IMR-90 (cell line): ENCODE measurements at regions not wholly inside any gene's neighbourhood (a gene's known extent, or its start where the extent isn't known, plus 50 kb on each side); places are given as distances from the start of the nearest gene placed in this dataset.

Source experiments
- ATAC-seq: fragments of 200-7000 bp; cut with Tn5 transposase; 2 replicates; pipeline ENCODE4 v1.9.1; 2020; ENCODE audit warnings: low read depth, mild to moderate bottlenecking, moderate library complexity
- BruUV-seq: library from RNA; stranded (reverse); fragments of 400-500 nt; replicated peaks from 2 replicates; lab custom pipeline; 2021; lab: Mats Ljungman, UMichigan
- CTCF ChIA-PET: fragments of 300-600 bp; formaldehyde crosslinking; extraction: SDS; loops from one replicate; lab custom pipeline; 2021; ENCODE audit warnings: antibody characterized with exemption; lab: Yijun Ruan, JAX
- POLR2A ChIA-PET: fragments of 300-600 bp; sonication (Branson Sonifier 250); formaldehyde crosslinking; loops from one replicate; lab custom pipeline; 2022; ENCODE audit warnings: antibody characterized with exemption; ENCODE audit not compliant: unreplicated experiment; lab: Charles Lee
- DNase-seq: peaks from one replicate; pipeline ENCODE4 v3.0.0; 2013
- H2AFZ ChIP-seq: replicated peaks from 2 replicates; pipeline ENCODE3; 2013; ENCODE audit warnings: low read length, mild to moderate bottlenecking; ENCODE audit not compliant: poor library complexity
- H2AK5ac ChIP-seq: 2 replicates; pipeline ENCODE4 v1.6.1; 2013; ENCODE audit warnings: low read depth, low read length, inconsistent platforms
- H2AK9ac ChIP-seq: replicated peaks from 2 replicates; pipeline ENCODE3; 2013; ENCODE audit warnings: mild to moderate bottlenecking, low read depth, low read length, moderate library complexity; ENCODE audit not compliant: poor library complexity
- H2BK120ac ChIP-seq: 2 replicates; pipeline ENCODE4 v1.6.1; 2013; ENCODE audit warnings: low read depth, low read length, inconsistent platforms
- H2BK15ac ChIP-seq: 3 replicates; pipeline ENCODE4 v1.6.1; 2013; ENCODE audit warnings: low read depth, low read length, inconsistent platforms
- H2BK20ac ChIP-seq: 2 replicates; pipeline ENCODE4 v1.6.1; 2013; ENCODE audit warnings: low read depth, mild to moderate bottlenecking, inconsistent platforms, low read length, moderate library complexity
- H2BK5ac ChIP-seq: 2 replicates; pipeline ENCODE4 v1.6.1; 2013; ENCODE audit warnings: mild to moderate bottlenecking, low read depth, low read length, inconsistent platforms; ENCODE audit not compliant: poor library complexity, severe bottlenecking
- H3K14ac ChIP-seq: replicated peaks from 2 replicates; pipeline ENCODE4 v1.6.1; 2013; ENCODE audit warnings: low read depth, low read length, inconsistent platforms
- H3K18ac ChIP-seq: 2 replicates; pipeline ENCODE4 v1.6.1; 2013; ENCODE audit warnings: low read depth, low read length, control low read depth
- H3K23ac ChIP-seq: 2 replicates; pipeline ENCODE4 v1.6.1; 2013; ENCODE audit warnings: low read depth, low read length, inconsistent platforms
- H3K27ac ChIP-seq: 2 replicates; pipeline ENCODE4 v1.5.1; 2013; ENCODE audit warnings: mild to moderate bottlenecking, control low read depth, low read length; ENCODE audit not compliant: insufficient read depth
- H3K27me3 ChIP-seq: 2 replicates; pipeline ENCODE4 v1.6.1; 2013; ENCODE audit warnings: low read length; ENCODE audit not compliant: control insufficient read depth, insufficient read depth
- H3K36me3 ChIP-seq: 2 replicates; pipeline ENCODE4 v1.6.1; 2013; ENCODE audit warnings: low read length, mixed read lengths; ENCODE audit not compliant: control insufficient read depth, insufficient read depth
- H3K4ac ChIP-seq: 2 replicates; pipeline ENCODE4 v1.6.1; 2013; ENCODE audit warnings: low read depth, low read length, inconsistent platforms
- H3K4me1 ChIP-seq: 2 replicates; pipeline ENCODE4 v1.6.1; 2013; ENCODE audit warnings: low read length, mixed read lengths; ENCODE audit not compliant: control insufficient read depth, insufficient read depth
- H3K4me2 ChIP-seq: 2 replicates; pipeline ENCODE4 v1.6.1; 2013; ENCODE audit warnings: low read depth, mild to moderate bottlenecking, control low read depth, low read length, moderate library complexity
- H3K4me3 ChIP-seq: 2 replicates; pipeline ENCODE4 v1.5.1; 2013; ENCODE audit warnings: low read depth, mild to moderate bottlenecking, control low read depth, low read length, moderate library complexity; ENCODE audit not compliant: insufficient read depth
- H3K56ac ChIP-seq: 2 replicates; pipeline ENCODE4 v1.6.1; 2013; ENCODE audit warnings: low read length, inconsistent platforms; ENCODE audit not compliant: insufficient read depth; ENCODE audit errors: extremely low read depth
- H3K79me1 ChIP-seq, 2 experiments: 2 replicates each; pipeline ENCODE4 v1.6.1; 2013; ENCODE audit warnings: low read length in 2 of 2, inconsistent platforms in 1 of 2, low read depth in 1 of 2
- H3K9ac ChIP-seq: 2 replicates; pipeline ENCODE4 v1.6.1; 2013; ENCODE audit warnings: low read depth, low read length, control low read depth
- H3K9me1 ChIP-seq: 2 replicates; pipeline ENCODE4 v1.6.1; 2013; ENCODE audit warnings: low read length, inconsistent platforms; ENCODE audit not compliant: insufficient read depth
- H3K9me3 ChIP-seq: 2 replicates; pipeline ENCODE4 v1.6.1; 2013; ENCODE audit warnings: low read length; ENCODE audit not compliant: control insufficient read depth, insufficient read depth
- H4K20me1 ChIP-seq: 2 replicates; pipeline ENCODE4 v1.6.1; 2013; ENCODE audit warnings: low read length, inconsistent platforms; ENCODE audit not compliant: insufficient read depth
- H4K5ac ChIP-seq: 2 replicates; pipeline ENCODE4 v1.6.1; 2013; ENCODE audit warnings: mild to moderate bottlenecking, low read depth, low read length, control low read depth
- H4K8ac ChIP-seq, 2 experiments: 2 replicates each; pipeline ENCODE4 v1.6.1; 2013; ENCODE audit warnings: low read depth in 2 of 2, low read length in 2 of 2, control low read depth in 1 of 2, inconsistent platforms in 1 of 2
- H4K91ac ChIP-seq: 2 replicates; pipeline ENCODE4 v1.6.1; 2013; ENCODE audit warnings: low read depth, low read length, inconsistent platforms; ENCODE audit not compliant: insufficient read depth
- BHLHE40 ChIP-seq: fragments of 150-350 bp; IDR thresholded peaks from 2 replicates; pipeline ENCODE4 v1.6.1; 2016; ENCODE audit warnings: mild to moderate bottlenecking, low read depth, low read length
- CHD1 ChIP-seq: IDR thresholded peaks from 2 replicates; pipeline ENCODE4 v1.6.1; 2012; ENCODE audit warnings: low read depth, low read length, improper control_type of control experiment
- ELK1 ChIP-seq: fragments of 150-350 bp; IDR thresholded peaks from 2 replicates; pipeline ENCODE4 v1.6.1; 2016; ENCODE audit warnings: low read depth, mild to moderate bottlenecking, low read length, moderate library complexity, borderline replicate concordance
- MAFK ChIP-seq: IDR thresholded peaks from 2 replicates; pipeline ENCODE4 v1.6.1; 2012; ENCODE audit warnings: low read depth, low read length, improper control_type of control experiment
- RAD21 ChIP-seq: IDR thresholded peaks from 2 replicates; pipeline ENCODE4 v1.6.1; 2012; ENCODE audit warnings: low read length, improper control_type of control experiment
- USF2 ChIP-seq: fragments of 150-350 bp; IDR thresholded peaks from 2 replicates; pipeline ENCODE4 v1.6.1; 2017; ENCODE audit warnings: mild to moderate bottlenecking, antibody characterized with exemption, low read length, low read depth
- dilution Hi-C: fragments of 300-500 bp; cut with HindIII; formaldehyde crosslinking; loops from one replicate; pipeline ENCODE4 v1.14.3; 2018; ENCODE audit warnings: low sequenced_read_pairs; ENCODE audit not compliant: unreplicated experiment
- in situ Hi-C: fragments of 300-500 bp; cut with MboI; formaldehyde crosslinking; loops from 3 replicates; pipeline ENCODE4 v1.14.3; 2019; ENCODE audit warnings: low sequenced_read_pairs, inconsistent platforms, mixed read lengths
- intact Hi-C: fragments of 100-400 bp; cut with micrococcal nuclease; formaldehyde crosslinking; loops from 2 replicates; pipeline ENCODE4 v1.10.0; 2022

DNA sequence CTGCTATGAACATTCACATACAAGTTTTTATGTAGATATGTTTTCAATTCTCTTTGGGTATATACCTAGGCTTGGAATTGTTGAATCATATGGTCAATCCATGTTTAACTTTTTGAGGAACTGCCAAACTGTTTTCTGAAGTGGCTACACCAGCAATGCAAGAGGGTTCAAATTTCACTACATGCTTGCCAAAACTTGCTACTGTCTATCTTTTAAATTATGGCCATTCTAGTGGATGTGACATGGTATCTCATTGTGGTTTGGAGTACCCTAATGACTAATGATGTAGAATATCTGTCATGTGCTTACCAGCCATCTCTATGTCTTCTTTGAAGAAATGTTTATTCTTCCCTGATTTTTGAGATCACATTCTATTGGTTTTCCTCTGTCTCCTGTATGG, 860.3 kb downstream of the DIAPH3 start:
- BruUV-seq: no TSS peak
- Histone ChIP-seq H2BK15ac (no peak overlapping the region), H2BK120ac (no peak overlapping the region), H4K20me1 (no peaks in the 10 kb centered on the region), H3K9me3 (no peaks in the 10 kb centered on the region), H2AK9ac (no peak overlapping the region), H2AK5ac (no peak overlapping the region), H3K23ac (no peak overlapping the region), H3K4me1 (no peaks in the 10 kb centered on the region), H3K4ac (no peak overlapping the region), H2BK5ac (no peak overlapping the region), H3K9me1 (no peaks in the 10 kb centered on the region), H3K4me2 (no peak overlapping the region), H4K91ac (no peak overlapping the region), H4K5ac (no peak overlapping the region), H3K36me3 (no peaks in the 10 kb centered on the region), H3K18ac (no peak overlapping the region), H3K4me3 (no peak overlapping the region), H3K14ac (no peak overlapping the region), H4K8ac (no peak overlapping the region), H2BK20ac (no peak overlapping the region), H3K27me3 (no peaks in the 10 kb centered on the region), H3K56ac (no peak overlapping the region), H3K27ac (no peak overlapping the region), H2AFZ (no peak overlapping the region), H3K79me1 (no peaks in the 10 kb centered on the region), H3K9ac (no peak overlapping the region)
- DNase-seq (no peak), ATAC-seq (no peak)
- intact Hi-C loops: no loop called here
- ChIA-PET POLR2A (no interaction called here), CTCF (no interaction called here)
- TF ChIP-seq ELK1 (no peak), RAD21 (no peak), BHLHE40 (no peak), MAFK (no peak), USF2 (no peak), CHD1 (no peak)
- dilution Hi-C loops: no loop called here
- in situ Hi-C loops: loop anchor here (25.0 kb wide), 1 partner anchor 1666 kb away; the partner anchor contains the start of gene PCDH17
